CD14-positive monocyte (primary cell): ENCODE measurements at regions not wholly inside any gene's neighbourhood (a gene's known extent, or its start where the extent isn't known, plus 50 kb on each side); places are given as distances from the start of the nearest gene placed in this dataset.

Source experiments
- DNase-seq, 3 donors: peaks; one replicate each; pipeline ENCODE4 v3.0.0-alpha.2; 2011 to 2022
- H2AFZ ChIP-seq: 2 replicates; pipeline ENCODE4 v1.6.0; 2012; ENCODE audit warnings: mild to moderate bottlenecking, low read depth, low read length, inconsistent platforms; ENCODE audit not compliant: insufficient read depth, poor library complexity, severe bottlenecking
- H3K27ac ChIP-seq, 2 donors: 1 replicate in 1 of 2; 2 replicates in 1 of 2; pipeline ENCODE4 v1.5.1; 2012 to 2013; ENCODE audit warnings: low read length in 2 of 2, control low read depth in 1 of 2, inconsistent platforms in 1 of 2, low read depth in 1 of 2, mild to moderate bottlenecking in 1 of 2
- H3K27me3 ChIP-seq, 2 donors: one replicate each; pipeline versions ENCODE4 v1.6.0 to v1.6.1; 2011 to 2013; ENCODE audit warnings: low read length in 2 of 2; ENCODE audit not compliant: control insufficient read depth in 2 of 2, insufficient read depth in 2 of 2
- H3K36me3 ChIP-seq, 2 donors: replicated peaks in 1 of 2; 1 replicate in 1 of 2; 2 replicates in 1 of 2; pipeline versions ENCODE4 v1.5.1 to v1.6.1; 2012 to 2013; ENCODE audit warnings: low read length in 2 of 2, control low read depth in 1 of 2, inconsistent platforms in 1 of 2, mild to moderate bottlenecking in 1 of 2; ENCODE audit not compliant: insufficient read depth in 2 of 2, control insufficient read depth in 1 of 2
- H3K4me1 ChIP-seq, 2 donors: 1 replicate in 1 of 2; 2 replicates in 1 of 2; pipeline versions ENCODE4 v1.5.1 to v1.6.1; 2012 to 2013; ENCODE audit warnings: low read length in 2 of 2, control low read depth in 1 of 2, inconsistent platforms in 1 of 2, mild to moderate bottlenecking in 1 of 2, moderate library complexity in 1 of 2; ENCODE audit not compliant: insufficient read depth in 2 of 2, control insufficient read depth in 1 of 2
- H3K4me2 ChIP-seq: replicated peaks from 2 replicates; pipeline ENCODE3; 2012; ENCODE audit warnings: low read length, moderate library complexity, mild to moderate bottlenecking; ENCODE audit not compliant: poor library complexity, severe bottlenecking; ENCODE audit errors: extremely low read depth
- H3K4me3 ChIP-seq, 3 experiments: fragments of 200-600 bp in 1 of 3; sonication (generic) in 1 of 3; replicated peaks in 1 of 3; 1 replicate in 2 of 3; 2 replicates in 1 of 3; pipeline ENCODE4 v1.5.1; 2011 to 2013; ENCODE audit warnings: low read length in 3 of 3, mild to moderate bottlenecking in 3 of 3, control low read depth in 2 of 3, low read depth in 2 of 3, inconsistent platforms in 1 of 3, moderate library complexity in 1 of 3
- H3K79me2 ChIP-seq: 2 replicates; pipeline ENCODE4 v1.6.0; 2012; ENCODE audit warnings: mild to moderate bottlenecking, control low read depth, inconsistent platforms, low read length, moderate library complexity; ENCODE audit not compliant: insufficient read depth
- H3K9ac ChIP-seq: 2 replicates; pipeline ENCODE4 v1.6.0; 2017; ENCODE audit warnings: low read length, mild to moderate bottlenecking; ENCODE audit not compliant: insufficient read depth, poor library complexity, severe bottlenecking
- H3K9me3 ChIP-seq, 2 donors: replicated peaks in 1 of 2; 1 replicate in 1 of 2; 2 replicates in 1 of 2; pipeline versions ENCODE4 v1.5.1 to v1.6.1; 2012 to 2013; ENCODE audit warnings: low read length in 2 of 2, control low read depth in 1 of 2; ENCODE audit not compliant: control insufficient read depth in 1 of 2, insufficient read depth in 1 of 2
- H4K20me1 ChIP-seq: 2 replicates; pipeline ENCODE4 v1.6.0; 2012; ENCODE audit warnings: mild to moderate bottlenecking, low read length, control low read depth, moderate library complexity; ENCODE audit not compliant: insufficient read depth
- H3K27ac Mint-ChIP-seq, 7 donors: one replicate each; pipeline ENCODE4 v1.8.0; 2020; ENCODE audit warnings: mild to moderate bottlenecking in 7 of 7, mixed read lengths in 7 of 7, moderate library complexity in 6 of 7, inconsistent platforms in 2 of 7
- H3K27me3 Mint-ChIP-seq, 3 donors: one replicate each; pipeline ENCODE4 v1.8.0; 2021 to 2022; ENCODE audit warnings: low read depth in 3 of 3, mild to moderate bottlenecking in 3 of 3, mixed read lengths in 3 of 3, moderate library complexity in 3 of 3, inconsistent platforms in 1 of 3
- H3K36me3 Mint-ChIP-seq, 2 donors: one replicate each; pipeline ENCODE4 v1.8.0; 2020; ENCODE audit warnings: mixed read lengths in 2 of 2, inconsistent platforms in 1 of 2, mild to moderate bottlenecking in 1 of 2
- H3K4me1 Mint-ChIP-seq: one replicate; pipeline ENCODE4 v1.8.0; 2020; ENCODE audit warnings: mild to moderate bottlenecking, mixed read lengths
- H3K4me3 Mint-ChIP-seq, 2 donors: one replicate each; pipeline ENCODE4 v1.8.0; 2020; ENCODE audit warnings: mild to moderate bottlenecking in 2 of 2, mixed read lengths in 2 of 2, moderate library complexity in 1 of 2
- H3K9me3 Mint-ChIP-seq, 7 donors: one replicate each; pipeline ENCODE4 v1.8.0; 2020 to 2022; ENCODE audit warnings: mixed read lengths in 7 of 7, mild to moderate bottlenecking in 6 of 7, moderate library complexity in 6 of 7, inconsistent platforms in 2 of 7
- WGBS: methylation state at CpG from one replicate; pipeline ENCODE4 v1.1.5; 2013; ENCODE audit warnings: missing lambda C conversion rate; ENCODE audit not compliant: insufficient coverage; 5-methylcytosine and 5-hydroxymethylcytosine counted together
- intact Hi-C, 2 donors: fragments of 100-400 bp; cut with micrococcal nuclease; formaldehyde crosslinking; loops; one replicate each; pipeline versions ENCODE4 v1.15.0 to v1.15.1; 2023
- TF ChIP-seq, protein P1 (sequence below): fragments of 200-600 bp; IDR thresholded peaks from one replicate; pipeline ENCODE4 v1.8.0; 2022; ENCODE audit warnings: antibody characterized with exemption, mild to moderate bottlenecking

DNA sequence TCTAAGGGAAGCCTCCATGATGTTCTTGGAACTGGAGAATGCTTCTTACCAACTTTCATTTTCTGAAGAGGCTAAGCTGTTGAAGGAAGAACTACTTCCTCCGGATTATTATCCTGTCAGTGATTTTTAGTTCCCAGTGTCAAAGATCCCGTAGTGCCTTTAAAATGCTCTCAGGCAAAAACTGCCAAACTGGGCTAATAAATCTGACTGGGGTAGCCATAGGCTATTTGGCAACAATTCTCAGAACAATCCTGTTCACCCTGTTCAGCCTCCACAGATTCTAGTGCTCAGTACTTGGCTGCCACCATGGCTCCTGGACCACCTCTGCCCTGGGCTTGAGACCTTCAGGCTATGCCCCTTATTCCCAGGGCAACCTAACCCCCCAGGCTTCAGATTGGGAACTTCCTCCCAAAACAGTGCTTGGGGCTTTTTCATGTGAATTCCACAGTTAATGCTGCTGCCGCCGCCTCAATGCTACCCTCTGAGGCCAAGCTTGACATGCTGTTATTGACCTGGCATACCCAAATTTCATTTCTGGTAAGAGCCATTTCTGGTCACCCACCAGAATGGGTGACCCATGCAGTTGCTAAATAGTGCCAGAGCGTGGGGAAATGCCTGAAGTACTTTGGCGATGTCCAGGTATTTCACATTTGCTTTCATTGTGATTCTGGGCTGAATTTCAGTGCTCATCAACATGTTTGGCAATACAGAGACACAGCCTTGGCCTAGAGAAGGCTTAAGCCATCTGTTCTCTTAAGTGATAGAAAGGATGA, 110.0 kb upstream of the ARHGAP5 start:
- Mint-ChIP-seq H3K27me3 (peaks cover 0 to 2% (median 0%) of the 10 kb centered on the region in 3 donors), H3K4me3 (no peak overlapping the region), H3K36me3 (no peaks in the 10 kb centered on the region), H3K4me1 (peaks cover 5% of the 10 kb centered on the region), H3K9me3 (peaks cover 0 to 8% (median 0%) of the 10 kb centered on the region in 7 donors), H3K27ac (no peak overlapping the region)
- Histone ChIP-seq H3K36me3 (no peaks in the 10 kb centered on the region), H3K27me3 (no peaks in the 10 kb centered on the region), H3K9me3 (peaks cover 0 to 6% of the 10 kb centered on the region in 2 donors), H2AFZ (no peak overlapping the region), H3K9ac (no peak overlapping the region), H3K4me1 (peaks cover 0 to 6% of the 10 kb centered on the region in 2 donors), H3K4me3 (no peak overlapping the region), H4K20me1 (no peaks in the 10 kb centered on the region), H3K27ac (no peak overlapping the region), H3K4me2 (no peak overlapping the region), H3K79me2 (no peaks in the 10 kb centered on the region)
- TF ChIP-seq, protein P1, sequence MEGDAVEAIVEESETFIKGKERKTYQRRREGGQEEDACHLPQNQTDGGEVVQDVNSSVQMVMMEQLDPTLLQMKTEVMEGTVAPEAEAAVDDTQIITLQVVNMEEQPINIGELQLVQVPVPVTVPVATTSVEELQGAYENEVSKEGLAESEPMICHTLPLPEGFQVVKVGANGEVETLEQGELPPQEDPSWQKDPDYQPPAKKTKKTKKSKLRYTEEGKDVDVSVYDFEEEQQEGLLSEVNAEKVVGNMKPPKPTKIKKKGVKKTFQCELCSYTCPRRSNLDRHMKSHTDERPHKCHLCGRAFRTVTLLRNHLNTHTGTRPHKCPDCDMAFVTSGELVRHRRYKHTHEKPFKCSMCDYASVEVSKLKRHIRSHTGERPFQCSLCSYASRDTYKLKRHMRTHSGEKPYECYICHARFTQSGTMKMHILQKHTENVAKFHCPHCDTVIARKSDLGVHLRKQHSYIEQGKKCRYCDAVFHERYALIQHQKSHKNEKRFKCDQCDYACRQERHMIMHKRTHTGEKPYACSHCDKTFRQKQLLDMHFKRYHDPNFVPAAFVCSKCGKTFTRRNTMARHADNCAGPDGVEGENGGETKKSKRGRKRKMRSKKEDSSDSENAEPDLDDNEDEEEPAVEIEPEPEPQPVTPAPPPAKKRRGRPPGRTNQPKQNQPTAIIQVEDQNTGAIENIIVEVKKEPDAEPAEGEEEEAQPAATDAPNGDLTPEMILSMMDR, result no peak
- no peak for DNase-seq
- WGBS, result 91% methylated on average over 6 of the region's 6 CpGs
- intact Hi-C loops, result no loop called here

DNA sequence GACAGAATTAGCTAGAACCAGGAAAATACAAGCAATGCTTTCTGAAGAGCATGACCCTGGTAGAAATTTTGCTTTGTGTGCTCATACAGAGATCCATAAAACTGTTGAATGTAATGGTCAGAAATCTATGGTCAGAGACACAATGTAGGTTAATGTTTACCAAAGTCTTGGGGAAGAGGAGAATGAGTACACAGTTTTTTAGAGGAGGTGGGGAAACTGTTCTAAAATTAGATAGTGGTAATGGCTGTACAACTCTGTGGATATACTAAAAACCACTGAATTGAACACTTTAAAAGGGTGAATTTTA, 109.5 kb upstream of the ARHGAP5 start:
- Histone ChIP-seq H3K4me1 (peaks cover 0 to 6% of the 10 kb centered on the region in 2 donors), H3K36me3 (no peaks in the 10 kb centered on the region), H3K9me3 (peaks cover 0 to 6% of the 10 kb centered on the region in 2 donors), H3K27me3 (no peaks in the 10 kb centered on the region), H3K79me2 (no peaks in the 10 kb centered on the region), H3K9ac (no peak overlapping the region), H2AFZ (no peak overlapping the region), H3K4me3 (no peak overlapping the region), H3K27ac (no peak overlapping the region), H4K20me1 (no peaks in the 10 kb centered on the region), H3K4me2 (no peak overlapping the region)
- Mint-ChIP-seq H3K36me3 (no peaks in the 10 kb centered on the region), H3K27ac (no peak overlapping the region), H3K27me3 (peaks cover 0 to 2% (median 0%) of the 10 kb centered on the region in 3 donors), H3K4me1 (peaks cover 5% of the 10 kb centered on the region), H3K4me3 (no peak overlapping the region), H3K9me3 (peaks cover 0 to 11% (median 0%) of the 10 kb centered on the region in 7 donors)
- TF ChIP-seq, protein P1, result no peak
- intact Hi-C loops, result no loop called here
- DNase-seq, result no peak
